Fibroblast of lung (primary cell): ENCODE measurements at regions not wholly inside any gene's neighbourhood (a gene's known extent, or its start where the extent isn't known, plus 50 kb on each side); places are given as distances from the start of the nearest gene placed in this dataset.

Experiments
- EZH2 ChIP-seq: IDR thresholded peaks from 2 replicates; pipeline ENCODE4 v1.5.1; 2012; ENCODE audit warnings: low read length, control low read depth, mild to moderate bottlenecking; ENCODE audit errors: missing control alignments
- TF ChIP-seq, protein P1 (sequence below), 2 donors: IDR thresholded peaks in 1 of 2; conservative IDR thresholded peaks in 1 of 2; 1 replicate in 1 of 2; 2 replicates in 1 of 2; pipeline ENCODE4 v1.5.1; 2011 to 2012; ENCODE audit warnings: low read length in 2 of 2, control low read depth in 1 of 2, inconsistent platforms in 1 of 2, low read depth in 1 of 2, mild to moderate bottlenecking in 1 of 2

GRCh38 chr16:60459463-60459862 is 1576.8 kb downstream of the CDH8 start:
- TF ChIP-seq, protein P1, sequence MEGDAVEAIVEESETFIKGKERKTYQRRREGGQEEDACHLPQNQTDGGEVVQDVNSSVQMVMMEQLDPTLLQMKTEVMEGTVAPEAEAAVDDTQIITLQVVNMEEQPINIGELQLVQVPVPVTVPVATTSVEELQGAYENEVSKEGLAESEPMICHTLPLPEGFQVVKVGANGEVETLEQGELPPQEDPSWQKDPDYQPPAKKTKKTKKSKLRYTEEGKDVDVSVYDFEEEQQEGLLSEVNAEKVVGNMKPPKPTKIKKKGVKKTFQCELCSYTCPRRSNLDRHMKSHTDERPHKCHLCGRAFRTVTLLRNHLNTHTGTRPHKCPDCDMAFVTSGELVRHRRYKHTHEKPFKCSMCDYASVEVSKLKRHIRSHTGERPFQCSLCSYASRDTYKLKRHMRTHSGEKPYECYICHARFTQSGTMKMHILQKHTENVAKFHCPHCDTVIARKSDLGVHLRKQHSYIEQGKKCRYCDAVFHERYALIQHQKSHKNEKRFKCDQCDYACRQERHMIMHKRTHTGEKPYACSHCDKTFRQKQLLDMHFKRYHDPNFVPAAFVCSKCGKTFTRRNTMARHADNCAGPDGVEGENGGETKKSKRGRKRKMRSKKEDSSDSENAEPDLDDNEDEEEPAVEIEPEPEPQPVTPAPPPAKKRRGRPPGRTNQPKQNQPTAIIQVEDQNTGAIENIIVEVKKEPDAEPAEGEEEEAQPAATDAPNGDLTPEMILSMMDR (conservative IDR thresholded peaks at IDR 0.05 in 1 of 2, IDR thresholded peaks at IDR 0.05 in 1 of 2; ENCODE audit: low read depth in 1 of 2, low read length in 2 of 2): no peak
- no peak for TF ChIP-seq EZH2
